Cerebellar nuclear complex (tissue), 1 donor: ENCODE measurements at regions not wholly inside any gene's neighbourhood (a gene's known extent, or its start where the extent isn't known, plus 50 kb on each side); places are given as distances from the start of the nearest gene placed in this dataset.

Source experiments
- DNase-seq, 2 experiments: peaks; one replicate each; lab custom pipeline; 2025; lab: John Stamatoyannopoulos, UW

DNA sequence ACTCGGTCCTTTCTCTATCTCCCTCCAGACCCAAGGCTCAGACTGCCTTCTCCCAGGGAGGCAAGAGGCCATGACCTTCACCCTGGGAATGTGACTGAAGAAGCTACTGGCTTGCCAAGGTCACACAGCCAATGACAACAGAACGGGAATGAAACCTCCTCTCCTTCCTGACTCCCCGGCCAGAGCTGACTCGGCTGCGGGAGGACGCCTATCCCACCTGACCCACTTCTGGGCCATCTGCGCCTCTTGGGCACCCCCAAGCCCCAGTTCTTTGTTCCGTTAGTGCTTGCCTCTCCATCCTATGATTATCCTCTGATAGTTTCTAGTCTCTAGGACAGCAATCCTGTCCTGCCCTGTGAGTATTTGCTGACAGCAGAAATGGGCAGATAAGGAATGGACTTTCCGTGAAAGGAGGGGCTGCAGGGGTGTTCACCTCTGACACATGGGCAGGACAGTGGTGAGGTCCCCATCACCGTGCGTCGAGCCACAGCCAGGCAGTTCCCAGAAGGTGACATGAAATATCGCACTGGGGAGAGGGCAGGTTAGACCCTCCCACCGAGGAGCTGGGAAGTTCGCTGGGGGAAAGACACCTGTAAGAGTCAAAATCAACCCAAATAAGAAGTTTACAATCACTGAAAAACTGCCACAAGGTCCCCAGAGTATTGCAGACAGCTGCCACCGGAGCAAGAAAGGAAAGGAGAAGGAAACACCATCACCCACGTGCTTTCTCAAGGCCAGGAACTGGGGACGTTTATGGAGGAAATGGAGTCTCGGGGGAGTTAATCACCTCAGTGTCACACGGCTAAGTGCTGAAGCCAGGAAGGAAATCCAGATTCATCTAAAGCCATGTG is 63.0 kb downstream of the INSIG1 start:
- no peak for DNase-seq

- DNase-seq, result no peak
Measured at GRCh38 chr7:155361346-155361680, 63.6 kb downstream of the INSIG1 start.

DNA sequence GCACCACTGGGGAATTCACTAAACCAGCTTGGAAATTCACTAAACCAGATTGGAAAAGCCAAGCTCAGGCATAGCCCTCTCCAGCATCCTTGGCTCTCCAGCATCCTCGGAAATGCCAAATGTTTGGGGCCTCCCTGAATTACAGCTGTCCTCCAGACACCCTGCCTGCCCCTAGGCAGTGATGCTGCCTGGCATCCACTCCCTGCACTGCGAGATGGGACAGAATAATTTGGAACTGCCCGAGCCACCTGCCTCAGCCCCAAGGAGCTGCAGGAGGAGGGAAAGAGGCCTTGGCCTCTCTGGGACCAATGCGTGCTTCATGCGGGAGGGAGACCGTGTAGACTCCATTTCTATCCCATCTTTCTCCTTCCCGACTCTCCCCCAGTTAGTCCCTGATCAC is 64.3 kb downstream of the INSIG1 start:
- no peak for DNase-seq

GRCh38 chr7:155362380-155363145 is 64.9 kb downstream of the INSIG1 start:
- DNase-seq, result no peak

- no peak for DNase-seq
Measured at GRCh38 chr7:155363146-155363539, 65.5 kb downstream of the INSIG1 start.

DNA sequence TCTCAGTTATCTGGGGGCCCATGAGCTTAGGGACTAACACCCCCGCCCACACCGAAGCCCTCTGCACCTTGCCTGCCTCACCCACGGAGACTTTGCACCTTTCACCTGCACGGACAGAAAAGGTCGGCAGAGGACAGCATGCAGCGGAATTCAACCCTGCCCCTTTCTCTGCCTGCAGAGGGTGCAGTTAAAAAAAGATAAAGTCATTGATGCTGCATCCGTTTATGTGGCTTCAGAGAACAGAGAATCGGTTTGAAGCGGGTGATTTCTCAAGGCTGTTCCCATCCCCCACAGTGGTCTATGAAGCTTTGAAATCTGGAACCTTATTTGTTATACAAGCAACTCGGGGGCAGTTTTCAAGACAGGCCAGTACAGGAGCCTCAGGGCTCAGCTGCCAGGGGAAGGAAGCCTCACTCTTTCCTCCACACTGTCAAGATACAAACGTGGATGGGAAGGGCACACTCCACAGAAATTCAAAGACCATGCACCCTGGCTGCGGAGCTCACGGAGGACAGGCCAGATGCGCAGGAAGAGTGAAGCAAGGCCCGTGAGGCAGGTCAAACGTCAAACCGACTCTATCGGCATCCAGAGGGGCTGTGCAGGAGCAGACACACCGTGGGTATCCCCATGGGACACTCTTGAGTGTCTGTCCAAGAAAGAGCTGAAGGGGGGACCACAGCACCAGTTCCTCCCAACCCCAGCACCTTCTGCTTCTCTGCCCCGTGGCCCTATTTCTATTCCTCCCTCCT is 66.3 kb downstream of the INSIG1 start:
- DNase-seq, result no peak

- no peak for DNase-seq
Measured at GRCh38 chr7:155365146-155365874, 67.6 kb downstream of the INSIG1 start.

DNA sequence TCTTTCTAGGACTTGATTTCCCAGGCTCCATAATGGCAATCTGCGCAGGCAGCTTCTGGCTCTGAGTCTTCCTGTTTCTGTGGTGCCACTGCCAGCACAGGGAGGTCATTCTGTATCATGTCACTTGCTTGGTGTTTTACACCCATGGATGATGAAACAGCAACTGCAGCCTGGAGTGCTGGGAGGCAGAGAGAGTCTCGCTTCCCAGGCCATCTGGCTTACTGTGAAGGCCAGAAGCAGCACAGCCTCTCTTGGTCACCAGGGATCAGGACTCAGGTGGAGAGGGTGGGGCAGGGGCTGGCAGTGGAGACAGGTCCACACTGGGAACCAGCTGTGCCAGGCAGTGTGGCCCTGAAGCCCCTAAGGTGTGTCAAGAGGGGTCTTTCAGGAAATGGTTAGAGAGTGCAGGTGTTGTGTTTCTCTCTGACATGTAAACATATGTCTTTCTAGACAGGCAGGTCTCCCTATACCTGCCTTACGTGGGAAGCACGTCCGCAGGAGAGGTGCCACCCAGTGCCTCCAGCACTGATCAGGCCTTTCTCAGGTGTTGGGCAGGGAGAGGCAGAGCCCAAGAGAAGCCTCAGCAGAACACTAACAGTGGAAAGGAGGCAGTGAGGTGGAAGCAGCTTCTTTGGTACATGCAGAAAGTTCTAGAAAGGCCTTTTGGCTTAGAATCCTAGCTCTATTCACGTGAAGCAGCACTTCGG is 71.4 kb downstream of the INSIG1 start:
- DNase-seq, result no peak

DNA sequence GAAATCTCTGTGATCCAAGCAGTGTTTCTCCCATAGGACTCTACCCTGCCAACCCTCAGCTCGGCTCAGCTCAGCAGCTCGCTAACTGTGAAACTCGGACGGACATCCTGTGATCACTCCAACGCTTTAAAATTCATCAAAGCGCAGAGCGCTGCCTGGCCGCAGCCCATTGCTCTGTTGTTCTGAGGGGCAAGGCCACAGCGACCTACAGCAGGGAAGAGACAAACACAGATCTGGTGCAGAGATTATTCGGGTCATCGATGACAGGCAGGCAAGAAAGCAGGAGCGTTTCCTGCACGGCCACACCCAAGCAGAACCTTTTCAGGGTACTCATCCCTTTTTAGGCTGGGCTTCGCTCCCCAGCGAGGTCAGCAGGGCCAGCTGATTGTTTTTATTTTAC is 72.1 kb downstream of the INSIG1 start:
- DNase-seq, result no peak

- no peak for DNase-seq
Measured at GRCh38 chr7:155371331-155371883, 73.7 kb downstream of the INSIG1 start.

DNA sequence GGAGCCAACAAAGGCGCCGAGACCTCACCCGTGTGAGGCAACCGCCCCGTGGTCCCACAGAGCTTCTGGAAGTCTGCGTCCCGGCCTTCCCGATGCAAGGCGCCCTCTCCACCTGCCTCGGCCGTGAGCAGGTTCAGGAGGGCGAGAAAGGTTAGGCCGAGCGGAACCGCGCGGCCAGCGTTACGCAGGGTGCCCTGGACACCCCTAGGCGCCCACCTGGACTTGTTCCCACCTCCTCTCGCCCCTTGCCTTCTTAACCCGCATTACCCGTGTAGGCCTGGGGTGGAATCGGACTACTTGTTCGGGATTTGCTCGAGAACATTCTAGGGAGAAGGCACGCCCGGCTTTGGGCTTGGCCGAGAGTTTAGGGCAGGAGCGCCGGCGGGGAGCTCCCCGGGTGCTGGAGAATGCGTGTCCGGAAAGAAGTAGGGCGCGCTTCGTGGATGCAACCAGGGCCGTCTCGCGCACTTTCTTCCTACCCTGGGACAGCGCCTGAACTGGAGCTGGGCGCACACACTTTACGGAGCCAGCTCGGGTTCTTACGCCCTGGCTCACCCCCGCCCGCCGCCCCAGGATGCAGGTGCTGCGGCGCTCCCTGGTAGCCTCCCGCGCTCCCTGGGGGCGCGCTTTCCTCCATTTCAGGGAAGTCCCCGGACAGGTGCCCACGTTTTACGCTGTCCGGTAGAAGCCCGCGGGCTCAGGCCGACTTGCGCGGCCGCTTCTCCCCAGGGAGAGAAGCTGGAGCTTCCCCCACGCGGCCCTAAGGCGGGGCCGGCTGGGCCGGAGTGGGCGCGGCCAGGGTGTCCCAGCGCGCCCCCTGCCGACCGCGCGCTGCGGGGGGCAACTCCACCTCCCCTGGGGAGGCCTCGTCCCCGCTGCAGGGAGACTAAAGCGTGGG is 74.5 kb downstream of the INSIG1 start:
- DNase-seq, result no peak

GRCh38 chr7:155372782-155373358 is 75.2 kb downstream of the INSIG1 start:
- DNase-seq, result no peak

DNA sequence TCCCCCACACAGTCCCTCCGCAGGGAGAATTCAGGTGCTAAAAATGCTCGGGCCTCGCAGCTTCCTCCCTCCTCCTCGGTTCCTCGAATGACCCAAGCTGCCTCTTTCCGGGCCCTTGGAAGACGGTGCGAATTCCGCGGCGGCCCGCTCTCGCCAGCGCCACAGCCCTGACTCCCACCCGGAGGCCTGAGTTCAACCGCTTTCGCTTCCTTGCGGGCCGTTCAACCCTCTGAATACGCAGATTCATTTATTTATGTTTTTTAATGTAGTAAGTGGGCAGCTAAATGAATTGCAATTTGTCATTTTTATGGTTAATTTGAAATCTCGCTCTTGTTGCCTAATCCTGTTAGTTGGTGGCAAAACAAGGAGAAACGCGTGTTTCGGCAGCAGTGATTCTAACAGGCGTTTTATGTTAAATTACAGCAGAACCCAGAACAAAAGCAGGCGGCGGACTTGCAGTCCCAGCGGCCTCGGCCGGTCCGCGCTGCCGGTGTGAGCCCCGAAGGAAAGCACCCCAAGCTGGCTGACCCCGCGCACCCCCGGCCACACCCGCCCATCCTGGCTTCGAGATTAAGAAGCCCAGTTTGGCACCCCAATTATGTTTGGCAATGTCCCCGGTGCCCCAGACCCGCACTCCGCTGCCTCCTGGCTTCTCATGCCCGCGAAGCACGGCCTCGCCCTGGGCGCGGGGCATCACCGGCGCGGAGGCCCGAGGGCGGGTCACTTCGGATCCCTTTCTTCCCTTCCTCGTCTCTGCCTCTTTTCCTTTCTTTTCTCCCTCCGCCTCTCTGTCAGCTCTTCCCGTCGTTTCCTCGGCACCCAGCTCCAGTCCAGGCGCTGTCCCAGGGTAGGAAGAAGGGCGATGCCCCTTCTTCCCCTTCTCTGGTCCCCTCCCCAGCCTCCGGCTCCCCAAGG is 75.9 kb downstream of the INSIG1 start:
- no peak for DNase-seq

DNA sequence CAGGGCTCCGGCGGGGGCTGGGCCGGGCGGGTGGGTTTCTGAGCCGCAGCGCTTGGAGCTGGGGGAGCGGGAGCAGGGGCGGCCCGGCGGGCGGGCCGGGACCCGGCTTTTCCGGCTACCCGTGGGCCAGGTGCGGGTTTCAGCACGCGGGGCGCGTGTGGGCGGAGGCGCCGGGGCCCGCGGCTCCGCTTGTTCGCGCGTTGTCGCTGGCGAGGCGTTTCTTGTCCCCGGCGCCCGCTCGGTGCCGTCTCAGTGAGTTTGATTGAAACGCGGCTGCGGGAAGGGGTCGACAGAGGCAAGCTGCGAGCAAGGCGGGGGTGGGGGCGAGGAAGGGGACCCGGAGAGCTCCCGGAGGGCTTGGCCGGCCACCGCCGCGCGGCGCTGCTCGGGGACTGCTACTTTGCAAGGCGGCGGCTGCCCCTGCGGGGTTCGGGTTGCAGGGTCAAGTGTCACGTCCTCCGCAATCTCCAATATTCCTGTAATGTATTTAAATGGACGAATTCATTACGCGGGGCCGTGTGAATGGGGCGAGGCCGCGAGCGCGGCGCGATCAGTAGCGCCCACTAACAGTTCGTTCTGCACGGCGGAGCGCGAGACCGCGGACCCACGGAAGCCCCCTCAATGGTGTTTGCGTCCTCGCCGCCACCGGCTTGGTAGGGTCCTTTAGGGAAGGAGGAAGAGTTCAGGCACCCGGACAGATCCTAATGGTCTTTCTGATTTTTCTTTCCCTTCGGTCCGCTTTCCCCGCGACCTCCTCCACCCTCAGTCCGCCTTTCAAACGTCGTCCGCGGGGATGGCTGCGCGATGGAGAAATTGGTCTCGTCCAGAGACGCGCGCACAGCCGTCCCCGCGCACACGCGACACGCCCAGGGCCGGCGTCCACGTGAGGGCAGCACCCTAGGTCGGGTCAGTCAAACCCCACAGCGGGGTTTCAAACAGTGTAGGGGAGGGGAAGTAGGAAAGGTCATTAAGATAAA is 76.9 kb downstream of the INSIG1 start:
- DNase-seq, result no peak

DNA sequence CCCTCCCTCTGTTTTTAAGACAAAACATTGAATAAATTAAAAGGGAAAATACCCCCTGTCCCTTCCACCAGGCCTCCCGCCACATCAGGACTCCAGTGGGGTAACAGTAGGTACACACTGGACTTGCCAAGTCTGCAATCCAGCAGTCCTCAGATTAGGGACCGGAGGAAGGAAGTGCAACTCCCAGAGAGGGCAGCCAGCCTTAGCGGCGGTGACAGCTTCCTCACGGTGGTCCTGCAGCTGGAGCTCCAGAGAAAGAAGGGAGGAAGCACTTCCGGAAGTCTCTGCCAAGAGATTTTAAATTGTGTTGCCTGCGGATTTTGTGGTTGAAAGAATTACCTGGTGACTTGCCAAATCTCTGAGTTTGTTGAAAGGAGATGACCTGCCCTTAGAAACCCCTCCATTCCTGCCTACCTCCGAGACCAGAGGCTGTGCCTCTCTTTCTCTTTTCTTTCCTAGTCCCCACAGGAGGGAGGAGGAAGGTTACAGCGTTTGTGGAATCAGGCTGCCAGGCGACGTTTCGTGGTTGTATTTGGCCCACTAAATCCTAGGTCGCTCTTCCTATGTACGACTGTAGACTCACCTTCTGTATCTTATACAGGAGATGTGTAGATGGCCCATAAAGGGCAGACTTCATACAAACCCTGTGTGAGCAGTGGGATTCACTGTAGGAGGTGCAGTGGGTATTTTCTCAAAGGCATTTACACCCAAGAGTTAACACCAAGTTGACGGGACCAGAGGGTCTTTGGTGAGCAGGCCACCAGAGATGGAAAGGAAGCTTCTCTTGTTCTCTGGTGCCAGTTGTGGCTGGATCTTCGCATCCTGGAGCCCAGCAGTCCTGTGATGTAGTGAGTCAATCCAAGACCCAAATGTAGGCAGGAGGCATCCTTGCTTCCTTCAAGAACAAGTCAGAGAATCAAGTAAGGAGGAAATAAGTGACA is 77.9 kb downstream of the INSIG1 start:
- no peak for DNase-seq
